ENCODE measurements at regions not wholly inside any gene's neighbourhood (a gene's known extent, or its start where the extent isn't known, plus 50 kb on each side); places are given as distances from the start of the nearest gene placed in this dataset.

GRCh38 chr5:116645627-116646026 lies 71.0 kb upstream of the SEMA6A start:
- Histone ChIP-seq H3K4me1 (replicated peaks; ENCODE audit: insufficient read depth) (no peaks in the 10 kb centered on the region), H3K27me3 (ENCODE audit: insufficient read depth, low read depth) (peaks cover 4% of the 10 kb centered on the region), H2AFZ (no peak overlapping the region), H4K20me1 (ENCODE audit: insufficient read depth) (no peaks in the 10 kb centered on the region), H3K36me3 (ENCODE audit: low read depth) (no peaks in the 10 kb centered on the region), H3K79me2 (ENCODE audit: low read depth) (no peaks in the 10 kb centered on the region), H3K27ac (no peak overlapping the region), H3K4me3 (no peak overlapping the region), H3K4me2 (no peak overlapping the region), H3K9me2 (ENCODE audit: insufficient read depth) (no peaks in the 10 kb centered on the region), H3K9me3 (ENCODE audit: insufficient read depth, low read depth) (no peaks in the 10 kb centered on the region), H3F3A (ENCODE audit: insufficient read depth, low read depth) (no peaks in the 10 kb centered on the region)
- ChIA-PET CTCF (no interaction called here), POLR2A (ENCODE audit: unreplicated experiment) (no interaction called here)
- BruUV-seq (replicated peaks), result no TSS peak
- no peak for DNase-seq
- TF ChIP-seq EZH2 (IDR thresholded peaks at IDR 0.05; ENCODE audit: low read depth), result no peak
- no peak for TF ChIP-seq CTCF (conservative IDR thresholded peaks at IDR 0.05)
- intact Hi-C loops (cut with micrococcal nuclease; ENCODE audit: unreplicated experiment), result no loop called here

GRCh38 chr5:116640236-116640635 lies 65.6 kb upstream of the SEMA6A start:
- ChIA-PET POLR2A (ENCODE audit: unreplicated experiment) (no interaction called here), CTCF (no interaction called here)
- intact Hi-C loops (cut with micrococcal nuclease; ENCODE audit: unreplicated experiment), result no loop called here
- no TSS peak for BruUV-seq (replicated peaks)
- H3K4me1 ChIP-seq (replicated peaks; ENCODE audit: insufficient read depth), result no peaks in the 10 kb centered on the region
- no peaks in the 10 kb centered on the region for H3K9me2 ChIP-seq (ENCODE audit: insufficient read depth)
- no peaks in the 10 kb centered on the region for H3K79me2 ChIP-seq (ENCODE audit: low read depth)
- no peaks in the 10 kb centered on the region for H3K27me3 ChIP-seq (ENCODE audit: insufficient read depth, low read depth)
- H3F3A ChIP-seq (ENCODE audit: insufficient read depth, low read depth), result no peaks in the 10 kb centered on the region
- H3K27ac ChIP-seq, result no peak overlapping the region
- no peak for DNase-seq
- H3K9me3 ChIP-seq (ENCODE audit: insufficient read depth, low read depth), result 0 out of 2 replicates have a peak, but pooled peaks cover 3% of the 10 kb centered on the region
- no peak overlapping the region for H3K4me2 ChIP-seq
- no peaks in the 10 kb centered on the region for H4K20me1 ChIP-seq (ENCODE audit: insufficient read depth)
- no peaks in the 10 kb centered on the region for H3K36me3 ChIP-seq (ENCODE audit: low read depth)
- no peak overlapping the region for H3K4me3 ChIP-seq
- no peak overlapping the region for H2AFZ ChIP-seq
- no peak for TF ChIP-seq EZH2 (IDR thresholded peaks at IDR 0.05; ENCODE audit: low read depth)
- TF ChIP-seq CTCF (conservative IDR thresholded peaks at IDR 0.05), result no peak

GRCh38 chr5:116637149-116637740 lies 62.6 kb upstream of the SEMA6A start:
- Histone ChIP-seq H3K36me3 (ENCODE audit: low read depth) (no peaks in the 10 kb centered on the region), H3K27ac (no peak overlapping the region), H3K9me2 (ENCODE audit: insufficient read depth) (no peaks in the 10 kb centered on the region), H3K27me3 (ENCODE audit: insufficient read depth, low read depth) (no peaks in the 10 kb centered on the region), H3K9me3 (ENCODE audit: insufficient read depth, low read depth) (0 out of 2 replicates have a peak, but pooled peaks cover 3% of the 10 kb centered on the region), H4K20me1 (ENCODE audit: insufficient read depth) (no peaks in the 10 kb centered on the region), H2AFZ (no peak overlapping the region), H3K4me2 (no peak overlapping the region), H3K4me3 (no peak overlapping the region), H3F3A (ENCODE audit: insufficient read depth, low read depth) (no peaks in the 10 kb centered on the region), H3K79me2 (ENCODE audit: low read depth) (no peaks in the 10 kb centered on the region), H3K4me1 (replicated peaks; ENCODE audit: insufficient read depth) (no peaks in the 10 kb centered on the region)
- ChIA-PET POLR2A (ENCODE audit: unreplicated experiment) (no interaction called here), CTCF (no interaction called here)
- intact Hi-C loops (cut with micrococcal nuclease; ENCODE audit: unreplicated experiment), result no loop called here
- TF ChIP-seq EZH2 (IDR thresholded peaks at IDR 0.05; ENCODE audit: low read depth) (no peak), CTCF (conservative IDR thresholded peaks at IDR 0.05) (no peak)
- no TSS peak for BruUV-seq (replicated peaks)
- no peak for DNase-seq
